ENCODE measurements at regions not wholly inside any gene's neighbourhood (a gene's known extent, or its start where the extent isn't known, plus 50 kb on each side); places are given as distances from the start of the nearest gene placed in this dataset.
"Not testable (repeated sequence)": the region's sequence is repeated elsewhere in the genome, so short reads cannot be mapped to it uniquely, and the experiment has no call there.

- Mint-ChIP-seq H3K27ac (no peak overlapping the region), H3K4me3 (no peak overlapping the region)
These were observed 119.4 kb upstream of the LY86 start for GRCh38 chr6:6469074-6469473.

GRCh38 chr6:6470123-6470522 lies 118.4 kb upstream of the LY86 start:
- peaks cover 4 to 7% of the 10 kb centered on the region in 2 donors for H3K36me3 Mint-ChIP-seq (ENCODE audit: insufficient read depth in 2 of 2)
- peaks cover 7% of the 10 kb centered on the region for H3K4me1 Mint-ChIP-seq (ENCODE audit: low read depth)
- H3K9me3 Mint-ChIP-seq = peaks cover 6 to 8% of the 10 kb centered on the region in 2 donors
- no peak overlapping the region for H3K27ac Mint-ChIP-seq
- peaks cover 20% of the 10 kb centered on the region for H3K27me3 Mint-ChIP-seq (ENCODE audit: low read depth)
- H3K4me3 Mint-ChIP-seq = no peak overlapping the region
- DNase-seq (no peak), ATAC-seq (replicated peaks in 1 of 2) (no peak)

More at GRCh38 chr6:6469074-6469473, 119.4 kb upstream of the LY86 start:
- H3K9me3 Mint-ChIP-seq = peaks cover 6 to 8% of the 10 kb centered on the region in 2 donors
- peaks cover 31% of the 10 kb centered on the region for H3K27me3 Mint-ChIP-seq (ENCODE audit: low read depth)
- peaks cover 4 to 7% of the 10 kb centered on the region in 2 donors for H3K36me3 Mint-ChIP-seq (ENCODE audit: insufficient read depth in 2 of 2)
- ATAC-seq (replicated peaks in 1 of 2) (no peak), DNase-seq (no peak)
- peaks cover 7% of the 10 kb centered on the region for H3K4me1 Mint-ChIP-seq (ENCODE audit: low read depth)

GRCh38 chr6:6471276-6471675 lies 117.2 kb upstream of the LY86 start:
- H3K4me3 Mint-ChIP-seq = no peak overlapping the region
- peaks cover 16% of the 10 kb centered on the region for H3K27me3 Mint-ChIP-seq (ENCODE audit: low read depth)
- H3K4me1 Mint-ChIP-seq (ENCODE audit: low read depth) = peaks cover 7% of the 10 kb centered on the region
- no peak overlapping the region for H3K27ac Mint-ChIP-seq
- H3K9me3 Mint-ChIP-seq = peaks cover 6 to 8% of the 10 kb centered on the region in 2 donors
- DNase-seq (no peak), ATAC-seq (replicated peaks in 1 of 2) (no peak)
- peaks cover 4 to 7% of the 10 kb centered on the region in 2 donors for H3K36me3 Mint-ChIP-seq (ENCODE audit: insufficient read depth in 2 of 2)

GRCh38 chr6:6474170-6474920 lies 114.2 kb upstream of the LY86 start:
- ATAC-seq (replicated peaks in 1 of 2) (no peak), DNase-seq (no peak)
- Mint-ChIP-seq H3K9me3 (peaks cover 6 to 8% of the 10 kb centered on the region in 2 donors), H3K27ac (no peak overlapping the region), H3K4me1 (ENCODE audit: low read depth) (no peaks in the 10 kb centered on the region), H3K4me3 (no peak overlapping the region), H3K36me3 (ENCODE audit: insufficient read depth in 2 of 2) (peaks cover 4 to 7% of the 10 kb centered on the region in 2 donors), H3K27me3 (ENCODE audit: low read depth) (peaks cover 20% of the 10 kb centered on the region)

GRCh38 chr6:6479785-6480184 lies 108.7 kb upstream of the LY86 start:
- Mint-ChIP-seq H3K27ac (no peak overlapping the region), H3K4me1 (ENCODE audit: low read depth) (no peaks in the 10 kb centered on the region), H3K4me3 (no peak overlapping the region), H3K9me3 (no peaks in the 10 kb centered on the region), H3K27me3 (ENCODE audit: low read depth) (peaks cover 34% of the 10 kb centered on the region), H3K36me3 (ENCODE audit: insufficient read depth in 2 of 2) (no peaks in the 10 kb centered on the region)
- ATAC-seq (replicated peaks in 1 of 2) = no peak
- DNase-seq = no peak

- no peaks in the 10 kb centered on the region for H3K9me3 Mint-ChIP-seq
- peaks cover 40% of the 10 kb centered on the region for H3K27me3 Mint-ChIP-seq (ENCODE audit: low read depth)
- H3K4me1 Mint-ChIP-seq (ENCODE audit: low read depth) = no peaks in the 10 kb centered on the region
- H3K27ac Mint-ChIP-seq = no peak overlapping the region
- ATAC-seq (replicated peaks in 1 of 2) (no peak), DNase-seq (no peak)
- no peaks in the 10 kb centered on the region for H3K36me3 Mint-ChIP-seq (ENCODE audit: insufficient read depth in 2 of 2)
- no peak overlapping the region for H3K4me3 Mint-ChIP-seq
These were observed 106.3 kb upstream of the LY86 start for GRCh38 chr6:6482256-6482655.

GRCh38 chr6:6483168-6483567 lies 105.4 kb upstream of the LY86 start:
- no peak for ATAC-seq (replicated peaks in 1 of 2)
- H3K36me3 Mint-ChIP-seq (ENCODE audit: insufficient read depth in 2 of 2) = no peaks in the 10 kb centered on the region
- H3K27me3 Mint-ChIP-seq (ENCODE audit: low read depth) = peaks cover 38% of the 10 kb centered on the region
- no peak for DNase-seq
- no peaks in the 10 kb centered on the region for H3K4me1 Mint-ChIP-seq (ENCODE audit: low read depth)
- no peak overlapping the region for H3K4me3 Mint-ChIP-seq
- no peaks in the 10 kb centered on the region for H3K9me3 Mint-ChIP-seq
- no peak overlapping the region for H3K27ac Mint-ChIP-seq

- H3K27me3 Mint-ChIP-seq (ENCODE audit: low read depth) = peaks cover 32% of the 10 kb centered on the region
- H3K27ac Mint-ChIP-seq = no peak overlapping the region
- H3K36me3 Mint-ChIP-seq (ENCODE audit: insufficient read depth in 2 of 2) = no peaks in the 10 kb centered on the region
- H3K9me3 Mint-ChIP-seq = no peaks in the 10 kb centered on the region
- no peak for ATAC-seq (replicated peaks in 1 of 2)
- no peak for DNase-seq
- H3K4me1 Mint-ChIP-seq (ENCODE audit: low read depth) = no peaks in the 10 kb centered on the region
- no peak overlapping the region for H3K4me3 Mint-ChIP-seq
These were observed 104.8 kb upstream of the LY86 start for GRCh38 chr6:6483733-6484132.

GRCh38 chr6:6484681-6485080 lies 103.8 kb upstream of the LY86 start:
- no peak for ATAC-seq (replicated peaks in 1 of 2)

GRCh38 chr6:6486595-6486994 lies 101.9 kb upstream of the LY86 start:
- Mint-ChIP-seq H3K4me1 (ENCODE audit: low read depth) (no peaks in the 10 kb centered on the region), H3K36me3 (ENCODE audit: insufficient read depth in 2 of 2) (no peaks in the 10 kb centered on the region), H3K27ac (no peak overlapping the region)

More at GRCh38 chr6:6484681-6485080, 103.8 kb upstream of the LY86 start:
- H3K36me3 Mint-ChIP-seq (ENCODE audit: insufficient read depth in 2 of 2) = no peaks in the 10 kb centered on the region
- no peak for DNase-seq
- H3K27me3 Mint-ChIP-seq (ENCODE audit: low read depth) = peaks cover 26% of the 10 kb centered on the region
- H3K27ac Mint-ChIP-seq = no peak overlapping the region
- H3K4me1 Mint-ChIP-seq (ENCODE audit: low read depth) = no peaks in the 10 kb centered on the region
- no peaks in the 10 kb centered on the region for H3K9me3 Mint-ChIP-seq
- no peak overlapping the region for H3K4me3 Mint-ChIP-seq

GRCh38 chr6:6491761-6492160 lies 96.8 kb upstream of the LY86 start:
- no peak for ATAC-seq (replicated peaks in 1 of 2)
- no peaks in the 10 kb centered on the region for H3K9me3 Mint-ChIP-seq

More at GRCh38 chr6:6486595-6486994, 101.9 kb upstream of the LY86 start:
- DNase-seq (no peak), ATAC-seq (replicated peaks in 1 of 2) (no peak)
- H3K4me3 Mint-ChIP-seq = no peak overlapping the region
- peaks cover 22% of the 10 kb centered on the region for H3K27me3 Mint-ChIP-seq (ENCODE audit: low read depth)
- no peaks in the 10 kb centered on the region for H3K9me3 Mint-ChIP-seq

GRCh38 chr6:6492675-6493074 lies 95.8 kb upstream of the LY86 start:
- ATAC-seq (replicated peaks in 1 of 2) = no peak
- no peak for DNase-seq
- no peaks in the 10 kb centered on the region for H3K4me1 Mint-ChIP-seq (ENCODE audit: low read depth)
- H3K36me3 Mint-ChIP-seq (ENCODE audit: insufficient read depth in 2 of 2) = no peaks in the 10 kb centered on the region
- no peak overlapping the region for H3K27ac Mint-ChIP-seq
- H3K4me3 Mint-ChIP-seq = no peak overlapping the region
- peaks cover 33% of the 10 kb centered on the region for H3K27me3 Mint-ChIP-seq (ENCODE audit: low read depth)
- no peaks in the 10 kb centered on the region for H3K9me3 Mint-ChIP-seq

More at GRCh38 chr6:6491761-6492160, 96.8 kb upstream of the LY86 start:
- Mint-ChIP-seq H3K36me3 (ENCODE audit: insufficient read depth in 2 of 2) (no peaks in the 10 kb centered on the region), H3K4me1 (ENCODE audit: low read depth) (no peaks in the 10 kb centered on the region), H3K27ac (no peak overlapping the region), H3K4me3 (no peak overlapping the region), H3K27me3 (ENCODE audit: low read depth) (peaks cover 25% of the 10 kb centered on the region)
- DNase-seq = no peak

- not testable (repeated sequence) for H3K9me3 Mint-ChIP-seq; H3K27ac Mint-ChIP-seq; DNase-seq; H3K36me3 Mint-ChIP-seq (ENCODE audit: insufficient read depth in 2 of 2); H3K4me1 Mint-ChIP-seq (ENCODE audit: low read depth); ATAC-seq (replicated peaks in 1 of 2); H3K4me3 Mint-ChIP-seq
- H3K27me3 Mint-ChIP-seq (ENCODE audit: low read depth) = peaks cover 36% of the 10 kb centered on the region
These were observed 94.4 kb upstream of the LY86 start for GRCh38 chr6:6494139-6494538.

GRCh38 chr6:6494677-6495076 lies 93.8 kb upstream of the LY86 start:
- no peak overlapping the region for H3K27ac Mint-ChIP-seq
- peak in 1 of 2 donors; percentile 44 for ATAC-seq (replicated peaks in 1 of 2)
- H3K36me3 Mint-ChIP-seq (ENCODE audit: insufficient read depth in 2 of 2) = no peaks in the 10 kb centered on the region
- DNase-seq = peak; percentile 32 to 38
- H3K9me3 Mint-ChIP-seq = no peaks in the 10 kb centered on the region
- H3K4me1 Mint-ChIP-seq (ENCODE audit: low read depth) = no peaks in the 10 kb centered on the region
- H3K4me3 Mint-ChIP-seq = no peak overlapping the region
- H3K27me3 Mint-ChIP-seq (ENCODE audit: low read depth) = peaks cover 41% of the 10 kb centered on the region
